ENCODE measurements at regions not wholly inside any gene's neighbourhood (a gene's known extent, or its start where the extent isn't known, plus 50 kb on each side); places are given as distances from the start of the nearest gene placed in this dataset.

GRCh38 chr2:12585784-12586183 is 131.0 kb upstream of the TRIB2 start:
- Histone ChIP-seq H3K27ac (ENCODE audit: low read depth, low read length) (no peak overlapping the region), H3K79me2 (ENCODE audit: insufficient read depth, low read length) (no peaks in the 10 kb centered on the region), H2AFZ (ENCODE audit: low read depth, low read length, poor library complexity, severe bottlenecking) (no peak overlapping the region), H3K4me3 (replicated peaks in 1 of 2; ENCODE audit: low read depth in 1 of 2, low read length in 2 of 2) (no peak overlapping the region), H3K4me2 (ENCODE audit: low read length) (no peak overlapping the region), H3K27me3 (ENCODE audit: insufficient read depth, low read length) (no peaks in the 10 kb centered on the region), H3K4me1 (ENCODE audit: control insufficient read depth in 1 of 2, insufficient read depth in 2 of 2, low read length in 2 of 2) (peaks cover 0 to 9% of the 10 kb centered on the region in 2 experiments; a peak in 1 of 4 replicates), H3K9ac (ENCODE audit: low read length) (no peak overlapping the region), H4K20me1 (ENCODE audit: insufficient read depth) (no peaks in the 10 kb centered on the region), H3K9me2 (ENCODE audit: insufficient read depth) (no peaks in the 10 kb centered on the region), H3K9me3 (ENCODE audit: control insufficient read depth in 1 of 2, insufficient read depth in 1 of 2, low read depth in 1 of 2, low read length in 2 of 2) (no peaks in the 10 kb centered on the region), H3K36me3 (ENCODE audit: control insufficient read depth in 1 of 2, insufficient read depth in 2 of 2, low read length in 2 of 2) (no peaks in the 10 kb centered on the region)
- TF ChIP-seq CBX3 (IDR thresholded peaks at IDR 0.05; ENCODE audit: low read depth) (no peak), ZNF274 (IDR thresholded peaks at IDR 0.05; ENCODE audit: low read depth, low read length) (no peak), ATF3 (IDR thresholded peaks at IDR 0.05) (no peak), EGR1 (IDR thresholded peaks at IDR 0.05; ENCODE audit: low read depth) (no peak), ZFX (IDR thresholded peaks at IDR 0.05) (no peak), ELF1 (IDR thresholded peaks at IDR 0.05; ENCODE audit: borderline replicate concordance, low read depth) (no peak), MAX (IDR thresholded peaks at IDR 0.05) (no peak), SIN3A (IDR thresholded peaks at IDR 0.05; ENCODE audit: low read depth) (no peak), RAD21 (IDR thresholded peaks at IDR 0.05; ENCODE audit: low read depth) (no peak), CEBPB (IDR thresholded peaks at IDR 0.05; ENCODE audit: low read depth) (no peak), FOSL1 (IDR thresholded peaks at IDR 0.05; ENCODE audit: low read depth) (no peak), EZH2 (IDR thresholded peaks at IDR 0.05) (no peak), YY1 (IDR thresholded peaks at IDR 0.05; ENCODE audit: extremely low read depth, insufficient replicate concordance, low read depth, low read length) (no peak), SRF (IDR thresholded peaks at IDR 0.05; ENCODE audit: low read depth) (no peak), POLR2AphosphoS5 (IDR thresholded peaks at IDR 0.05; ENCODE audit: low read depth, low read length) (no peak), EZH2phosphoT487 (IDR thresholded peaks at IDR 0.05; ENCODE audit: borderline replicate concordance) (no peak), REST (IDR thresholded peaks at IDR 0.05; ENCODE audit: low read depth) (no peak), TCF7L2 (IDR thresholded peaks at IDR 0.05; ENCODE audit: borderline replicate concordance, extremely low read depth, insufficient read depth, insufficient read length) (no peak)
- ATAC-seq, result no peak
- CTCF ChIA-PET, result no interaction called here
- RAD21 ChIA-PET (ENCODE audit: low non-redundant PET in 1 of 2, low total read pairs in 2 of 2, uncharacterized antibody in 2 of 2, unreplicated experiment in 2 of 2), result no interaction called here
- no TSS peak for BruUV-seq (replicated peaks)
- POLR2A ChIA-PET, result no interaction called here
- intact Hi-C loops (cut with micrococcal nuclease), result no loop called here
- no peak for DNase-seq (ENCODE audit: low read depth, low spot score)
